Activated T-cell treated with anti-CD3 and anti-CD28 coated beads, Interleukin-2, amount 50 U/mL, for 4 hours (primary cell): ENCODE measurements at regions not wholly inside any gene's neighbourhood (a gene's known extent, or its start where the extent isn't known, plus 50 kb on each side); places are given as distances from the start of the nearest gene placed in this dataset.

Source experiments
- ATAC-seq, 2 donors: fragments of 200-7000 bp; cut with Tn5 transposase; one replicate each; pipeline ENCODE4 v1.10.0; 2021
- DNase-seq: peaks from one replicate; pipeline ENCODE4 v3.0.0-alpha.2; 2020
- H3K27me3 Mint-ChIP-seq: one replicate; pipeline ENCODE4 v1.8.0; 2021; ENCODE audit warnings: low read depth, mixed read lengths
- H3K36me3 Mint-ChIP-seq: one replicate; pipeline ENCODE4 v1.8.0; 2022; ENCODE audit warnings: mixed read lengths; ENCODE audit not compliant: insufficient read depth
- H3K4me1 Mint-ChIP-seq: one replicate; pipeline ENCODE4 v1.8.0; 2021; ENCODE audit warnings: low read depth, mixed read lengths
- H3K4me3 Mint-ChIP-seq: one replicate; pipeline ENCODE4 v1.8.0; 2021; ENCODE audit warnings: mild to moderate bottlenecking, moderate library complexity, mixed read lengths
- H3K9me3 Mint-ChIP-seq: one replicate; pipeline ENCODE4 v1.8.0; 2021; ENCODE audit warnings: mixed read lengths

DNA sequence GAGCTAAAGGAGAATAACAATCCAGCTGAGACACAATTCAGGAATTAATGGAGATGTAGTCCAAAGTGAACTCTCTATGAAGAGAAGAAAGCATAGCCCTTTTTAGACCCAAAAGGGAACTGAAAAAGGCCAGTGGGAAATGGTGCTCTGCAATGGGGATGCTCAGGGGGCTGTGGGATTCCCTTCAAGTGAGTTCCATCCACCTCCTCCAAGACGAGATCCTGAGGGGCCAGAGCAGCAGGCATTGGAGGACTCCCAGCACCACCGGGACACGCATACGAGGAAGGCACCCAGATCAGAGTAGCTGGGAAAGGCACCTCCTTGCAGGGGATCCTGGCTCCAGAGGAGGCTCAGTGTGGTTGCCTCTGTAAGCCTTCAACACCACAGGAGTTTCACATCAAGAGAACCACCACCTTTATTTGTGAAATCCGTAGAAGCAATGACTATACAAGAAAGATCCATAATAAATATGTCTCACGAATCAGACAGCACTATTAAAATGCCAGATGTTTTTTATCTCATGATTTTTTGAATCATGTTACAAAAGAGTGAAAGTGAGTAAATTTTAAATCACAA, 288.2 kb downstream of the MED10 start:
- Mint-ChIP-seq H3K9me3 (peaks cover 3% of the 10 kb centered on the region), H3K4me3 (no peak overlapping the region), H3K27me3 (no peaks in the 10 kb centered on the region), H3K4me1 (no peaks in the 10 kb centered on the region), H3K36me3 (no peaks in the 10 kb centered on the region)
- DNase-seq: no peak
- no peak for ATAC-seq

DNA sequence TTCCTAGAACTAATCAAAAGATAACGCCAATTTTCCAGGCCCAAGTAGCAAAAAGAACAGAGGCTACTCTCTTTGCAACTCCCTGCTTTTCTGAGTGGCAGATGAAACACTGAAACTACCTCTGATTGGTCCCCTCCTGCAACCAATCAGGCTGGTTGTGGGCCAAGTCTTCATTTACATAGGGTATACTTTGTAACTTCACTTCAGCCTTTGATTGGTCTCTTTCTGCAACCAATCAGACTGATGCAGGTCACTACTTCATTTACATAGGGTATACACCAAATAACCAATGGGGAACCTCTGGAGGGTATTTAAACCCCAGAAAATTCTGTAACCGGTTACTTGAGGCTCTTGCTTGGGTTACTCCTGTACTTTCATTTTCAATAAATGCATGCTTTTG, 289.6 kb downstream of the MED10 start:
- no peak for DNase-seq
- Mint-ChIP-seq H3K9me3 (peaks cover 3% of the 10 kb centered on the region), H3K4me3 (no peak overlapping the region), H3K36me3 (no peaks in the 10 kb centered on the region), H3K27me3 (no peaks in the 10 kb centered on the region), H3K4me1 (no peaks in the 10 kb centered on the region)
- no peak for ATAC-seq

DNA sequence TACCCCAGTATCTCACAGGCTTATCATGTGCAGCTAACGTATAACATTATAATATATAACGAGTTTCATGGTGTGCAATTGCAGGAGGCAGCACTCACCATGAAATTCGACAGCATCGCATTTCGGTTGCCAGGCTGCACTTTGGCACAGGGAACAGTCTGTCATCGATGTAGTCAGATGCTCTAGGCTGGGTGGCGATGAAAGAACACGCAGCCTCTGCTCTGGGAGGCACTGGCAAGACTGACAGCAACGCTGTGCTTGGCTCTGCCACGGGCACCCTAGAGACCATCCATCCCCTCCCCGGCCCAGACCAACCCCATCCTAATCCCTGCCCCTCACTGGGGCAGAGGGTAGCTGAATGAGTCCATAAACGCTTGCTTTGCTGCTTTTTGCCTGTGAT, 290.8 kb downstream of the MED10 start:
- no peaks in the 10 kb centered on the region for H3K27me3 Mint-ChIP-seq
- no peaks in the 10 kb centered on the region for H3K4me1 Mint-ChIP-seq
- ATAC-seq (no peak), DNase-seq (no peak)
- H3K9me3 Mint-ChIP-seq: no peaks in the 10 kb centered on the region
- H3K4me3 Mint-ChIP-seq: no peak overlapping the region
- no peaks in the 10 kb centered on the region for H3K36me3 Mint-ChIP-seq

DNA sequence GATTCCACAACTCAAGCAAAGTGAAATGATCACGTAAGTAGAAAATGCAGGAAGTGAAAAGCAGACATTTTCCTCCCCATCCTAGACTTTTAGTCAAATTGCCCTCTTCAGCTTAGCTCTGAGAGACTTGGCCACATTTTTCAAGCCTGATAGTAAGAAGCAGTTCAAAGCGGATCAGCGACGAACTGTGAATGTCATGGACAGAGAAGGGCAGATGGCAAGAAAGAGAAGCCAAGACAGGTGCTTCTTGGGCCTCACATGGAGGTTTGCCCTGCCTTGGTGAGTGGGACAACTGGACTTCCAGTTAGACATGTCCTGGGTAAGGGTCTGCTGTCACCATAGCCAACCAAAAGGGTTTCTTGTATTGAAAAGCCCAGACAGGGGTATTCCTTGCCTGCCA, 291.5 kb downstream of the MED10 start:
- no peak for ATAC-seq
- no peaks in the 10 kb centered on the region for H3K9me3 Mint-ChIP-seq
- H3K27me3 Mint-ChIP-seq: no peaks in the 10 kb centered on the region

DNA sequence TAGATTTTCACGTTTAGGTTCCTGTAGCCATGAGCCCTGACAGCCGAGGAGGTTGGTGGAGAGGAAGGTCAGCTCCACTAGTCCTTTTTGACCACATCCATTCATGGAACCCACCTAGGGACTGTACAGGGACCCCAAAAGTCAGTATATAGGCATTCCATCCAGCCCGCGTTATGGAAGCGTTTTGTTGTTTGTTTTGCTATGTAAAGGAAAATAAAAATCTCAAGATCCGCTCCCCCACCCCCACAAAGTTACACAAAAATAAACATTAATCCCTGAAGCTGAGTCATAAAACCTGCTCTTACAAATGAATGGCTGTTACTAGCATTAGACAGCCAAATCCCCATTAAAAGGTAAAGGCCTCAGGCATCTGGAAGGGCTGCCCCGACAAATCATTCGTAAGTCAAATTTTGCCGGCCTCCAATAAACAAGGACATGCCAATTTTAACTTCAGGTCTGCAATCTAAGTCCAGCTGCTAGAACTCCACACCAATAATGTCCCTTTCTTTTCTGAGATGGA, 292.9 kb downstream of the MED10 start:
- Mint-ChIP-seq H3K9me3 (no peaks in the 10 kb centered on the region), H3K4me3 (no peak overlapping the region), H3K27me3 (no peaks in the 10 kb centered on the region), H3K4me1 (no peaks in the 10 kb centered on the region), H3K36me3 (no peaks in the 10 kb centered on the region)
- DNase-seq: no peak
- no peak for ATAC-seq

More for the DNA sequence above, 291.5 kb downstream of the MED10 start:
- no peak for DNase-seq
- no peaks in the 10 kb centered on the region for H3K4me1 Mint-ChIP-seq
- H3K4me3 Mint-ChIP-seq: no peak overlapping the region
- no peaks in the 10 kb centered on the region for H3K36me3 Mint-ChIP-seq

DNA sequence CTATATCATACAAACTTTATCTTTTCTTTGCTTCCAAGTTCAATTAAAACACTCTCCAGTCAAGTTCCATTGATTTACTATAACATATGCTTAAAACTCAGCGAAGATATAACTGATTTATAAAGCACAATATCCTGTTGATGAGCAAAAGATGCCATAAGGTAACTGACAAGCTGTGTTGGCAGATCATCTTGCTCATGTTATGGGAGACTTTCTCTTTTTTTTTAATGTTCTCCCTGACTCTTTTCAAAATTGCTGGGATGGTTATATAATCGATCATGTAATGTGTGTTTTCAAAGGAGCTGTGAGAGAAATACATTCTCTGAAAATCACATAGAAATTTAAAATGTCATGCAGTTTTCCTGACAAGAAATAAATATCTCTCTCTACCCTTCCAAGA, 293.5 kb downstream of the MED10 start:
- Mint-ChIP-seq H3K4me1 (no peaks in the 10 kb centered on the region), H3K27me3 (no peaks in the 10 kb centered on the region), H3K4me3 (no peak overlapping the region), H3K36me3 (no peaks in the 10 kb centered on the region), H3K9me3 (no peaks in the 10 kb centered on the region)
- no peak for ATAC-seq
- DNase-seq: no peak

DNA sequence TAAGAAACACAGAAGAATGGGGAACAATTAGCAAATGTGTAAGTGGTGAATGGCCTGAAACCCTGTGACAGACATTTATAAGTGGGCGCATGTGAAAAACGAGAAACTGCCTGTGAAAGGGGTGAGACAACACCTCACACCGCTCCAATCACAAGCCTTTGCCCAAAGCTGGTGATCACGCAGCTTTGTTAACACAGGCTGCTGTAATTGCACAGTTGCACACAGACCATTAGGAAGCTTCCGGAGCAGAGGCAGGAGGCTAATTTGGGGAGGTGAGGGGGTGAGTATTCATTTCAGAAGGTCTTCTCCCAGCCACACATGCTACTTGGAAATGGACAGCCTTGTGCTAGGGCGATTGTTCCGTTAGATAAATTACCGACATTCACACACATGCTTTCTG, 294.0 kb downstream of the MED10 start:
- Mint-ChIP-seq H3K9me3 (no peaks in the 10 kb centered on the region), H3K4me3 (no peak overlapping the region), H3K27me3 (no peaks in the 10 kb centered on the region), H3K4me1 (no peaks in the 10 kb centered on the region), H3K36me3 (no peaks in the 10 kb centered on the region)
- DNase-seq: no peak
- no peak for ATAC-seq

DNA sequence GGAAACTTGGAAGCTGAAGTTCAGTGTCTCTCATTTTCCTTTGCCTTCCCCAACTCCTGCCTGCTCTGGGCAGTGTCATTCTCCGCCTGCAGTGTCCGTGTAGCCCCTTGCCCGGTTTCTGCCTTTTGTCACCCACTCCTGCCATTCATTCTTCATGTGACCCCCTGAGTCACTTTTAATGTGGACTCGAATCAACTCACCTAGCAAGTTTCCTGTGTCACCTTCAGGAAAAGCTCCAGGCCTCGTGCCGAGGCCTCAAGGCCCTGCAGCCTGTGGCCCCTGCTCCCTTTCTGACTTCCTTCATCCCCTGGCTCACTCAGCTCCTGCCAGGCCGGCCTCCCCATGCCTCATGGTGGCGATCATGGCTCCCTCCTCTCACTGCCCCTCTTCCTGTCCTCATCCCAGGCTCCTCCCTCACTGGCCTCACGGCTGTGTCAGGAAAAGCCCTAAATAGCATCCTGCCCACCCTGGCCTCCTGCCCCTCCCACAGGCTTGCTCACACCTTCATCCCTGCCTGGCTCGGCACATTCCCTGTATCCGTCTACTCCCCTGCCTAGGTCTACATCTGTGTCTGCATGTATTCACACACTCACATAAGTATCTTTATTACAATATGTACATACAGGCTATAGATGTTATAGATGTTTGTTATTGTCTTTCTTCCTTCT, 294.9 kb downstream of the MED10 start:
- no peaks in the 10 kb centered on the region for H3K9me3 Mint-ChIP-seq
- DNase-seq: no peak

DNA sequence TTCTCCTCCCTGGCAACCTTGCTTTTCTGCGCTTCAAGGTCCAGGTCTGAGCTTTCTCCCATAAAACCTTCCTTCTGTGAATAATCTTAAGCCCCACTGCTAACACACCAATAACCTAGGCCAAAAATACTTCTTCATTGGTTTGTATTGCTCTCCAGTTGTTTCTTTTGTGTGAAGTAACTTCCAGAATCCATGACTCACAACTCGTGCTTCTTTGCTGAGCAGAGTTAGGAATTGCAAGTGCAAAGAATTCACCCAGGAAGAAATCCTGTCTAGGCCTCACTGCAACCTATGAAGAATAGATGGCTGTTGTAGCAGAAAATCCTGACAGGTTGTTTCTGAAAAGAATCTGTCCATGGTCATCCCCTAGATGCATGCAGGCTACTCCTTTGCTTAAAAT, 295.7 kb downstream of the MED10 start:
- H3K27me3 Mint-ChIP-seq: no peaks in the 10 kb centered on the region

More for the DNA sequence above, 294.9 kb downstream of the MED10 start:
- Mint-ChIP-seq H3K4me3 (no peak overlapping the region), H3K4me1 (no peaks in the 10 kb centered on the region), H3K36me3 (no peaks in the 10 kb centered on the region), H3K27me3 (no peaks in the 10 kb centered on the region)
- ATAC-seq: no peak

DNA sequence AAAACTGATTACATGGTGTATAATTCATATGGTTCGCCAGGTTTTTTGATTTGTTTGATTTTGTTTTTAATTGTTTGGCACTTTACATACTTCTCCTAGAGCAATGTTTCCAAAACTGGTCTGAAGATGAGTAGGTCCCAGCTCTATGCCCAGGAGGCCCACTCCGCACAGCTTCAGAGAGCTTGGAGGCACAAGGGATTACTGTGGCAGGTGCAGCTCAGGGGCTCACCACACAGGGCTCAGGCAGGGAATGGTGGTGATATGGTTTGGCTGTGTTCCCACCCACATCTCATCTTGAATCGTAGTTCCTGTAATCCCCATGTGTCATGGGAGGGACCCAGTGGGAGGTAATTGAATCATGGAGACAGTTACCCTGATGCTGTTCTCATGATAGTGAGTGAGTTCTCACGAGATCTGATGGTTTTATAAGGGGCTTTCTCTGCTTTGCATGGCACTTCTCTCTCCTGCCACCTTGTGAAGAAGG, 296.6 kb downstream of the MED10 start:
- Mint-ChIP-seq H3K27me3 (no peaks in the 10 kb centered on the region), H3K4me3 (no peak overlapping the region), H3K4me1 (no peaks in the 10 kb centered on the region), H3K9me3 (no peaks in the 10 kb centered on the region), H3K36me3 (no peaks in the 10 kb centered on the region)
- DNase-seq: no peak
- ATAC-seq: no peak

More for the DNA sequence above, 295.7 kb downstream of the MED10 start:
- Mint-ChIP-seq H3K36me3 (no peaks in the 10 kb centered on the region), H3K9me3 (no peaks in the 10 kb centered on the region), H3K4me3 (no peak overlapping the region), H3K4me1 (no peaks in the 10 kb centered on the region)
- no peak for ATAC-seq
- DNase-seq: no peak

DNA sequence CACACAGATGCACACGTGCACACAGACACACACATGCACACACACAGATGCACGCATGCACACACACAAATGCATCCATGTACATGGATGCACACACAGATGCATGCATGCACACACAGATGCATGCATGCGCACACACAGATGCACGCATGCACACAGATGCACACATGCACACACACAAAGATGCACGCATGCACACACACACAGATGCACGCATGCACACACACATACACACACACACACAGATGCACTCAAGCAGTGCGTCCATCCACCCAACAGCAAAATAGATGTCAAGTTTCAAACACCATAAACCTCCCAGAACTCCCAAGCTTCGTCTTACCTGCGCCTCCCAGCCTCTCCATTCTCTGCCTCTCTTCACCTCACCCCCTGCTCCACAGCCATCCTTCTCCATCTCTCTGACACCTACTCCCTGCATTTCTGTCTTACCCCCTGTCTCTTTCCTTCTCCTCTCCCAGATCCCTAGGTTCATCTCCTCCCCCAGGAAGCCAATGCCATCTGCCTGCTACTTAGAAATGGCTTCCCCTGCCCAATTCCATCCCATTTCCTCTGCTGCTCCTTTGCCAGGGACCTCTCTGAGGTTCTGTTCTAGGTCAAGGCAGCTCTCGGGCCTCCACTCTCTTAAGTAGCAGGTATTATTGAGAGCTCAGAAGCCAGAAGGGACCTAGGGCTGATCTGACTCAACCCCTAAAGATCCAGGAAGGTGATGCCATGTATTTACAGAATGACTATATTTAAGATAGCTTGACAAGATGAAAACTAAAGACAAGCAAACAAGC, 297.2 kb downstream of the MED10 start:
- Mint-ChIP-seq H3K4me3 (no peak overlapping the region), H3K27me3 (no peaks in the 10 kb centered on the region), H3K36me3 (no peaks in the 10 kb centered on the region), H3K9me3 (no peaks in the 10 kb centered on the region), H3K4me1 (no peaks in the 10 kb centered on the region)
- no peak for DNase-seq
- no peak for ATAC-seq

DNA sequence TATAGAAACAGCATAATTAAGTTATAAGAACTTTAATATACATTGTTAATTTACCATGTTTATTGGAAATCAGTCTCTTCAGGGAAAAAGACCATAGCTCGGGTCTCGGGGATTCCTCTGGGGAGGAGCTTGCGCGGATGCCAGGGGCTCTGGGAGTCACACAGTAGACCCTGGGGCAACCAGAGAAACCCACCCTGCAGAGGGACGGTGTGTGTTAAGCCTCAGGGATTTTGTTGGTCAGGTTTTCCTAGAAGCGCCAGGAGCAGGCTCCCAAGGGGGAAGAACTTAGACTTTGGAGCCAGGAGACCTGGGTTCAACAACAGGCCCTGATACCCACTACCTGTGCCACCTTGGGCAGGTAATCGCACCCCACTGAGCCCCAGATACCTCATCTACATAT, 297.9 kb downstream of the MED10 start:
- ATAC-seq: no peak
- no peak for DNase-seq
- Mint-ChIP-seq H3K36me3 (no peaks in the 10 kb centered on the region), H3K4me1 (no peaks in the 10 kb centered on the region), H3K9me3 (no peaks in the 10 kb centered on the region), H3K27me3 (no peaks in the 10 kb centered on the region), H3K4me3 (no peak overlapping the region)

DNA sequence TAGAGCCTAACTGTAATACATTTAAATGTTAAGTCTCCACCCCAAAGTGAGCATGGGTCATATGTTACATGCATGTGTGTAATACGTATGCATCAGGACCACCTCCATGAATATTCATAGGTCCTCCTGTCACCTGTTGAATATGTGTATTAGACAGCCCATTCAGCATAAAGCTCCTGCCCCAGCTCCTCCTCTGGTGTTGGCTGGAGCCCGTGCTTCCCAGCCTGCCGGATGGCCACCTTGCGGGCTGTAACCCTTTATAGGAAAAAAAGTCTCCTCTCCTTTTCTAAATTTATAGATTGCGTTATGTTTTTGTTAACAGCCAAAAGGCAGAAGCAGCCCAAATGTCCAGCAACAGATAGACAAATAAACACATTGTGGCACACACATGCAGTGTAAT, 299.5 kb downstream of the MED10 start:
- no peaks in the 10 kb centered on the region for H3K27me3 Mint-ChIP-seq
- H3K36me3 Mint-ChIP-seq: no peaks in the 10 kb centered on the region
- no peak overlapping the region for H3K4me3 Mint-ChIP-seq
- no peak for DNase-seq
- no peaks in the 10 kb centered on the region for H3K9me3 Mint-ChIP-seq
- ATAC-seq: no peak
- no peaks in the 10 kb centered on the region for H3K4me1 Mint-ChIP-seq

DNA sequence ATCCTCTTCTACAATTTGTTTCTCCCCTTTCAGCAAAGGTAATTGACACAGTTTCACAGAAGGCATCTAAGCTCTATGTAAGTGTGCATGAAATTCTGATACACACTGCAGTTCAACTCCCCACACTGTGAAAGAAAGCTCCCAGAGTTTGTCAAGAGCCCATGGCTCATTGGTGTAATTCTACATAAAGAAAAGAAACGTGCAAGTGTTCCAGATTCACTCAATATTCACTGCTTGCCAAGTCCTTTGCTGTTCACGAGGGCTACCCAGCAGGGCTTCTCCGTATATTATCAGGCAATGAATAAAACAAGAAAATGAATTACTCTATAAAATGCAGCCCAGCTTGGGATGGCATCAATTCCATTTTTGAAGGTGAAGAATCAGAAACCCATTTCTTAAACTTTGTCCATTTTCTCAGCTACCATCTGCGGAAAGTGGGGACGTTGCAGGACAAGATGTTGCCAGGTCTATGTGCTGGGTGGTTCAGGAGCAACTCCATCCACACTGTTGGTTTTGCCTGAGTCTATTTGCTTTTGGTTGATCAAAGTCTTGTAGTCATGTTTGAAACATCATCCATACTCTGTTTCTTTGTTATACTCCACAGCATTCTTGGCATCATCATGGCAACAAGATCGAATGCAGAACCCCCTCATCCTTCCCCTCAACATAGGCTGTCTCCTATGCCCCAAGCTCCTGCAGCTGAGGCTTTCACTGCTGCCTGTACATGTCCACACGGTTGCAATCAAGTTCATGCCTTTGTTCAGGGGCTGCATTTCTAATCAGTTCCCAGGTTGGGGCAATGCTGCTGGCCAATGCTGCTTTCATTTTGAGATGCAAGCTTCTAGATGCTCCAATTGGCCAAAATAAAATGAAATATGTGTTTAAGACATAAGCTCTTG, 301.8 kb downstream of the MED10 start:
- H3K9me3 Mint-ChIP-seq: no peaks in the 10 kb centered on the region

More for the DNA sequence above, 301.8 kb downstream of the MED10 start:
- Mint-ChIP-seq H3K4me3 (no peak overlapping the region), H3K4me1 (no peaks in the 10 kb centered on the region), H3K27me3 (no peaks in the 10 kb centered on the region), H3K36me3 (no peaks in the 10 kb centered on the region)
- ATAC-seq (no peak), DNase-seq (no peak)
